ENCODE measurements at regions not wholly inside any gene's neighbourhood (a gene's known extent, or its start where the extent isn't known, plus 50 kb on each side); places are given as distances from the start of the nearest gene placed in this dataset.
A peak's percentile ranks its signal among the peaks of the same experiment; 100 is the strongest.

GRCh38 chr2:453132-453531, 165.2 kb upstream of the ALKAL2 start:
- no peak for DNase-seq (ENCODE audit: low read depth in 2 of 2, low spot score in 1 of 2)

GRCh38 chr2:451495-451894, 163.6 kb upstream of the ALKAL2 start:
- no peak for DNase-seq (ENCODE audit: low read depth in 2 of 2, low spot score in 1 of 2)

GRCh38 chr2:449246-450067, 161.6 kb upstream of the ALKAL2 start:
- no peak for DNase-seq (ENCODE audit: low read depth in 2 of 2, low spot score in 1 of 2)

DNA sequence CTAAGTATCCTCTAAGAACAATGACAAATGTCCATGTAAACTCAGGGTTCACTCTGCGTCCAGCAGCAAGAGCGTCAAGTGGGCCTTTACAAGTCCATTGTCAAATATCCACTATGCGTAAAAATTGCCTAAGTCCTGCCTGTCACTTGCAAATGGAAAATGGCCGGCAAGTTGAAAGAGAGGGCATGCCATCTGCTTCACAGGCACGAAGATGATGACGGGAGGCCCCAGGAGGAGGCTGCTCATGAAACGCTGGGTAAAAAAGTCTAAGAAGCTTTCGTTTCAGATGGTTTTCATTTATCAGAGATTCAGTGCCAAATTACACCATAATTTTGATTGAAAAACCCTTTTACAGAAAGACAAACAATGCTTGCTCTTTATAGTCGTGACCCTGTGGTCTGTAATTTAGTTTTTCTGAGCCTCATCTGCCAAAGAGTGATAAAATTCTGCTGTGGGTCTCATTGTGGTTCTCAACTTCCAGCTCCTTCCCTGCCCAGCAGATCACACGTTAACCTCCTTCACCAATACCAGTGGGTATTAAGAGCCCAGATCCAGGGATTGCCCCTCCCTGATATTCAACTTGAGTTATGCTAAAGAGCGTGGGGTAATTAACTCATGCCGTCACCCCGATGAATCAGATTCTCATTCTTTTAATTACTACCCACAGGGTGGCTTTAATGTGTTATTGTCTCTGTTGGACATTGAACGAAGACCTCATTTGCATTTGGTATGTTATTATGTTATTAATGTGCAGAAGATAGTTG, 160.2 kb upstream of the ALKAL2 start:
- DNase-seq (ENCODE audit: low read depth in 2 of 2, low spot score in 1 of 2) = no peak

DNA sequence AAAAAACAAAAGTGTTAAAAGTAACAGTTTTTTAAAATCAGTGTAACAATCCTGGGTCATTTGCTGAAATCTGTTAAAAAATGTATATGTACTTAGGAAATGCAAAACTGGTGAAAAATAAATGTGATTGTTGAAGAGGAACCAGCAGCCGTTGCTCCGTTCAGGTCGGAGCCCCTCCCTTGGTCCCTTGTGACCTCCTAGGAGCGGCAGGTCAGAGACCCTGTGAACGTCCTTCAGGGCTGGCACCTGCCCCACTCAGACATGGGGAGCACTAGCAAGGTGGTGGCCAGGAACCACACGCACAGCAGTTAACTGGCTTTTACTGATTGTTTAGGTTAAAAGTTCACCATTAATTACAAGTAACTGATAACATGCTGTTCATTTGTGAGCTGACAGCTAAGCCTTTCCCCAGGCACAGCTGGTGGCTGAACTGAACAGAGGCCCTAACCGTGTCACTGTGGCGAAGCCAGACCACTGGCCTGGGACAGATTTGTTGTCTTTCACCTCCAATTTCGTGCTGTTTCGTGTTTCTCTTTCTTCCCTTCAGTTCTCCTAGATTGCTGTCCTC, 159.2 kb upstream of the ALKAL2 start:
- DNase-seq (ENCODE audit: low read depth in 2 of 2, low spot score in 1 of 2) = no peak

DNA sequence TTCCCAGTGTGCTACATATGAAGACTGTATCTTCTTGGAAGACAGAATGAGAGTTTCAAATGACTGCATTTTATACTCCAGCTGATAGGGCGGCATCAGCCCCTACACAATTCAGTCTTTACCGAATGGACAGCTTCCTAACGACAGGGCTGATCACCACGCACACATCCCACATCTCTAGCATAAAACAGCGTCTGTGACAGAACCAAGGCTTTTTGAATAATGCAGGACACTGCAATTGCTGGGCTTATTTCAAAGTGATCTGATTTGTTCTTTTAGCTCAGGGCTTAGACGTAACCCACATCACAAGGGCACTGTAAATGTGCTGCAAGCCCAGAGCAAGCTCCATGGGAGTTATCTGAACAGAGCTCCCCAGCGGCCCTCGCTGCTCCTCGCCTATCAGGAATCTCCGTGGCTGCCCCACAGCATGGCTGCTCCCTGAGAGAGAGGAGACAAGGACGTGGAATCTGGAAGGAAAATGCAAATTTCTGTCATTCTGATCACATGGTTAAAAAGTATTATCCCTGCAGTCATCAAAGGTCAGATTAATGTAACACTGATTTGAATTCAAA, 158.5 kb upstream of the ALKAL2 start:
- no peak for DNase-seq (ENCODE audit: low read depth in 2 of 2, low spot score in 1 of 2)

- DNase-seq (ENCODE audit: low read depth in 2 of 2, low spot score in 1 of 2) = no peak
These were observed 158.0 kb upstream of the ALKAL2 start for GRCh38 chr2:445896-446295.

- no peak for DNase-seq (ENCODE audit: low read depth in 2 of 2, low spot score in 1 of 2)
These were observed 157.3 kb upstream of the ALKAL2 start for GRCh38 chr2:444937-445884.

DNA sequence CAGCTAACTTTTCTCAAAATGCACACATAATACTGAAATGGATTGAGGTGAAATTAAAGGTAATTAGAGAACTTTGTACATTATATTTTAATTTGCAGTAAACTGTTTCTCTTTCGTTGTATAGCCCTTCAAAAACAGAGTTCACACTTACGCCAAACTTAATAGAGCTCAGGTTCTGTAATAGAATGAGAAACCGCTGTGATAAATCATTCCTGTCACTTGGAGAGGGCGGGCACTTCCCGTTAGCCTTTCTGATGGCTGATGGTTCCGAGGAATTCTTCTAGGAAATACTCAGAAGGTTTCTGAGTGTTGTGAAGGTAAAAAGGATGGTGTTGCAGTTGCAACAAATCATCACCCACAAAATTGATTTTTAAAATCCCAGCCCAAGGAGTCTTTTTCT, 155.8 kb upstream of the ALKAL2 start:
- no peak for DNase-seq (ENCODE audit: low read depth in 2 of 2, low spot score in 1 of 2)

DNA sequence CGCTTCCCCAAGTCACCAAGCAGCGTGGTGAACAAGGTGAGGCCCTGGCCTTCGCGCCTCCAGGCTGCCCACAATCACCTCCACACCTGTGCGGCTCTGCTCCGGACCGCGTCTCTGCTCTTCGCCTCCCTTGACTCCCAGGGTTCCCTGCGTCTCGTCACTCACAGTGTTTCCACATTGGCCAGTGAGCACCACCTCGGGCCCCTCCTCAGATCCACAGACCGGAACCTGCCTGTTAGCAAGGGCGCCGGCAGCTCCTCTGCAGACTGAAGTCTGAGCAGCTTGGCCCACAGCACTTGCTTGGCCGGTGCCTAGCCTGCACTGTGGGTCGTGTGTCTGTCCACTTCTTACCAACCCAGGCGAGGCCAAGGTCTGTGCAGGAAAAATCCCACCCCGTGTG, 155.3 kb upstream of the ALKAL2 start:
- DNase-seq (ENCODE audit: low read depth in 2 of 2, low spot score in 1 of 2) = no peak

DNA sequence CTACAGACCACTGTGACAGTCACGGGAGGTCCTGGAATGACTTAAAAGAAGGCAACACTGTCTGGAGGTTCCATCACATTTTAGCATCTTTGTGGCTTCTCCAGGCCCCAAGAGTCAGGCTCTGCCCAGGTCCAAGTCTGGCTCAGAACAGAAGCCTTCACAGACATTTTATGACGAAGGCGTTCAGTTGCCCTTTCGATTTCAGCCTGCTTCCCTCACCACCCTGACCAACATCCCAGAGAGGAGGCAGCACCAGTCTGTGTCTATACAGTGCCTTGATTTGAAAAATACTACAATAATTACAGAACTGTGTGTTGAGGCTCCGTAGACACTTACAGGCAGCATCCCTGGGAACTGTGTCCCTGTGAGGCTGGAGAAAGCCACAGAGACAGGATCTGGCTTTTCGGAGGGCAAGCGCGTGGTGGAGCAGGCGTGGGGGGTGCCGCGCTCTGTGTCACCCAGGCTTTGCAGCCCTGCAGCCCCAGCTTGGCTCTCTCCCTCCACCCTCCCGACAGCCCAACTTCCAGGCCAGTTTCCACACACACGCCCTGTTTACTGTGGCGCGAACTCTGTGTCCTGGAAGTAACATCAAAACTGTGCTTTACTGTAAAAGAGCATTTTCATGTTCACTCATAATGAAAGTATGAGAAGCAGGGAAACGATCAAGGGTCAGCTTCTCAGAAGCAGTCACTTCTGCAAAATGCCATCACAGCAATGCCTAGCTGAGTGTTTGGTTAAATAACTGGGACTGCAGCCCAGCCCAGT, 153.5 kb upstream of the ALKAL2 start:
- no peak for DNase-seq (ENCODE audit: low read depth in 2 of 2, low spot score in 1 of 2)

- DNase-seq (ENCODE audit: low read depth in 2 of 2, low spot score in 1 of 2) = no peak
These were observed 152.5 kb upstream of the ALKAL2 start for GRCh38 chr2:440403-440740.

- DNase-seq (ENCODE audit: low read depth in 2 of 2, low spot score in 1 of 2) = no peak
These were observed 151.9 kb upstream of the ALKAL2 start for GRCh38 chr2:439556-440402.

DNA sequence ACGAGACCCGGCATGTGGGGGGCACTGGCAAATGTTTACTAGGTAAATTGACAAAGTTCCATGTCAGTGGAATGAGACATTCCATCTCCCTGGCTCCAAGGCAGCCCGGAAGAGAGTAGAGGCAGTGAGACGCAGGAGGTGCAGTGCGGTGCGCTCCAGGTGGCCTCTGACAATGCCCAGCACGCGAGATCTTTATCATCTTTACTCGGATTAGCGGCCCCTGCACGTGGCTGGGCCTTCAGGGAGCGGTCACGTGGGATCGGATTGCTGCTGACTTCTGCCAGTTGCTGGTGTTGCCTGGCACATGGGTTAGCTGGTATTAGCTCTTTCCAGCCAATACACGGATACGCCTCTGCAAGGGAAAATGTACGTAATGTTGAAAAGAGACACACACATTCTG, 151.2 kb upstream of the ALKAL2 start:
- DNase-seq (ENCODE audit: low read depth in 2 of 2, low spot score in 1 of 2) = no peak

DNA sequence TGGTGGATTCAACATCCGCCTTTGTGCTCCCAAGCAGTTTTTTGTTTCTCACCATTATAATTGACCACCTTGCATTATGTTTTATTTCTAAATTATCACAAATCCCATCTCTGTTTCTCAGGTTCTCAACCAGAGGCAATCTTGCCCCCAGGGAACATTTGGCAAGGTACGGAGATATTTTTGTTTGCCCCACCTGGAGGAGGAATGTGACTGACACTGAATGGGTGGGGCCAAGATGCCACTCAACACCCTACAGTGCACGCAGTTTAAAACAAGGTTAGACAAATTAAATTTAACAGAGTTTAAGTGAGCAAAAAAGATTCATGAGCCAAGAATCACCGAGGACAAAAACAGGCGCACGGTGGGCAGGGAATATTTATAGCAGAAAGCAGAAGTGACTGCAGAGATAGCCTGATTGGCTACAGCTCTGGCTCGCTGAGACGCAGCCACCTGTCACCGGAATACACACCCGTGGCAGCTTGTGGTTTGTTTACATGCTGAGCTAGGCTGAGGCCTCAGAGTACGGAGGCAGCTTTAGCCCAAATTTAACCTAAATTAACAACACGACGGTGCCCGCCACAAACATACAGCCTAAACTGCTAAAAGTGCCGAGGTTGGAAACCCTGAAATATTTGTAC, 150.0 kb upstream of the ALKAL2 start:
- DNase-seq (ENCODE audit: low read depth in 2 of 2, low spot score in 1 of 2) = peak in 1 of 2 donors; percentile 45

DNA sequence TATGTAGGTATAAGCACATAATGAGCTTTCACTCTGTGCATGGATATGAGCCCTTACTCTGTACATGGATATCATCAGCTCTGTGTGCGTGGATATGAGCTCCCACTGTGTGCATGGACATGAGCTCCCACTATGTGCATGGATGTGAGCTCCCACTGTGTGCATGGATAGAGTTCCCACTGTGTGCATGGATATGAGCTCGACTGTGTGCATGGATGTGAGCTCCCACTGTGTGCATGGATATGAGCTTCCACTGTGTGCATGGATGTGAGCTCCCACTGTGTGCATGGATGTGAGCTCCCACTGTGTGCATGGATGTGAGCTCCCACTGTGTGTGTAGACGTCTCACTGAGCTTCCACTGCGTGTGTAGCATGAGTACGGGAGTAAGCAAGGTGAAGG, 149.3 kb upstream of the ALKAL2 start:
- DNase-seq (ENCODE audit: low read depth in 2 of 2, low spot score in 1 of 2) = no peak

DNA sequence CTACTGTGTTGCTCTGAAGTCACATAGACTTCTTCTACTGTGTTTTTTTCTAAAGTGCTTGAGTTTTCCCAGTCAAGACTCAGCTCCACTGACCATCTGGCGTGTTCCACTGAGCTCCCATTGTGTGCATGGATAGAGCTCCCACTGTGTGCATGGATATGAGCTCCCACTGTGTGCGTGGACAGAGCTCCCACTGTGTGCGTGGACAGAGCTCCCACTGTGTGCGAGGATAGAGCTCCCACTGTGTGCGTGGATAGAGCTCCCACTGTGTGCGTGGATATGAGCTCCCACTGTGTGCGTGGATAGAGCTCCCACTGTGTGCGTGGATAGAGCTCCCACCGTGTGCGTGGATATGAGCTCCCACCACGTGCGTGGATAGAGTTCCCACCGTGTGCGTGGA, 148.3 kb upstream of the ALKAL2 start:
- DNase-seq (ENCODE audit: low read depth in 2 of 2, low spot score in 1 of 2) = no peak

DNA sequence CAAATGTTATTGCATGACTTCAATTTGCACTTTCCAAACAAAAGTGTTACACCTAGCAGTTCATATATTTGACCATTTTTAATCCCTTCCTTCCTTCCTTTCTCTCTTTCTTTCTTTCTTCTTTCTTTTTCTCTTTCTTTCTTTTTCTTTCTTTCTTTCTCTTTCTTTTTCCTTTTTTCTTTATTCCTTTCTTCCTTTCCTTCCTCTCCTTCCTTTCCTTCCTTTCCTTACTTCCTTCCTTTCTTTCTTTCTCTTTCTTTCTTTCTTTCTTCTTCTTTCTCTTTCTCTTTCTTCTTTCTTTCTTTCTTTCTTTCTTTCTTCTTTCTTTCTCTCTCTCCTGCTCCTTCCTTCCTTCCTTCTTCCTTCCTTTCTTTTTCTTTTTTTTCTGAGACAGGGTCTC, 146.7 kb upstream of the ALKAL2 start:
- DNase-seq (ENCODE audit: low read depth in 2 of 2, low spot score in 1 of 2) = no peak

- no peak for DNase-seq (ENCODE audit: low read depth in 2 of 2, low spot score in 1 of 2)
These were observed 145.3 kb upstream of the ALKAL2 start for GRCh38 chr2:433216-433615.
